Endothelial cell of umbilical vein (primary cell): ENCODE measurements at regions not wholly inside any gene's neighbourhood (a gene's known extent, or its start where the extent isn't known, plus 50 kb on each side); places are given as distances from the start of the nearest gene placed in this dataset.

ENCODE experiments used
- BruUV-seq: library from RNA; stranded (reverse); fragments of 400-500 nt; replicated peaks from 2 replicates; lab custom pipeline; 2021; lab: Mats Ljungman, UMichigan
- CTCF ChIA-PET: fragments of 300-600, 350-600 bp; sonication (Branson Sonifier 250); formaldehyde crosslinking; loops from one replicate; lab custom pipeline; 2021; ENCODE audit warnings: antibody characterized with exemption, inconsistent platforms; lab: Charles Lee
- POLR2A ChIA-PET: fragments of 300-600, 350-600 bp; sonication (Branson Sonifier 250); formaldehyde crosslinking; loops from one replicate; lab custom pipeline; 2021; ENCODE audit warnings: antibody characterized with exemption, inconsistent platforms; lab: Charles Lee
- DNase-seq: peaks from one replicate; pipeline ENCODE4 v3.0.0-alpha.2; 2011; ENCODE audit warnings: low read depth, low spot score
- FAIRE-seq: peaks from 2 replicates; lab custom pipeline; 2011; peaks lifted over from hg19 to GRCh38; lab: Jason Lieb, UNC
- H2AFZ ChIP-seq: 2 replicates; pipeline ENCODE4 v1.6.0; 2012; ENCODE audit warnings: low read depth, low read length, control low read depth, inconsistent platforms
- H3K27ac ChIP-seq: 2 replicates; pipeline ENCODE4 v1.5.1; 2011; ENCODE audit warnings: low read depth, mild to moderate bottlenecking, control low read depth, low read length, moderate library complexity; ENCODE audit not compliant: insufficient read depth
- H3K27me3 ChIP-seq, 2 experiments: 2 replicates each; pipeline versions ENCODE4 v1.6.0 to v1.6.1; 2011; ENCODE audit warnings: low read length in 2 of 2, mixed read lengths in 1 of 2; ENCODE audit not compliant: control insufficient read depth in 2 of 2, insufficient read depth in 2 of 2
- H3K36me3 ChIP-seq, 2 experiments: 2 replicates in 1 of 2; 3 replicates in 1 of 2; pipeline ENCODE4 v1.5.1; 2011; ENCODE audit warnings: low read length in 2 of 2, mild to moderate bottlenecking in 1 of 2, moderate library complexity in 1 of 2; ENCODE audit not compliant: control insufficient read depth in 2 of 2, insufficient read depth in 2 of 2; ENCODE audit errors: extremely low read depth in 1 of 2
- H3K4me1 ChIP-seq: 3 replicates; pipeline ENCODE4 v1.5.1; 2011; ENCODE audit warnings: mild to moderate bottlenecking, low read length; ENCODE audit not compliant: control insufficient read depth, insufficient read depth; ENCODE audit errors: extremely low read depth
- H3K4me2 ChIP-seq: 2 replicates; pipeline ENCODE4 v1.6.1; 2011; ENCODE audit warnings: low read length, control low read depth, mixed read lengths; ENCODE audit not compliant: insufficient read depth
- H3K4me3 ChIP-seq, 3 experiments: fragments of 200-600 bp in 1 of 3; sonication (generic), shearing (Covaris generic) in 1 of 3; replicated peaks in 1 of 3; 2 replicates each; pipeline ENCODE4 v1.5.1; 2011 to 2016; ENCODE audit warnings: control low read depth in 3 of 3, low read length in 3 of 3, mild to moderate bottlenecking in 2 of 3, inconsistent platforms in 1 of 3, low read depth in 1 of 3, moderate library complexity in 1 of 3; ENCODE audit not compliant: insufficient read depth in 1 of 3
- H3K79me2 ChIP-seq: 2 replicates; pipeline ENCODE4 v1.6.0; 2012; ENCODE audit warnings: low read length, inconsistent platforms; ENCODE audit not compliant: control insufficient read depth, insufficient read depth
- H3K9ac ChIP-seq: replicated peaks from 2 replicates; pipeline ENCODE3; 2011; ENCODE audit warnings: low read length, control low read depth; ENCODE audit not compliant: insufficient read depth; ENCODE audit errors: extremely low read depth
- H3K9me1 ChIP-seq: replicated peaks from 3 replicates; pipeline ENCODE4 v1.6.0; 2011; ENCODE audit warnings: mild to moderate bottlenecking, low read length; ENCODE audit not compliant: control insufficient read depth, insufficient read depth; ENCODE audit errors: extremely low read depth
- H3K9me3 ChIP-seq: replicated peaks from 2 replicates; pipeline ENCODE4 v1.5.1; 2012; ENCODE audit warnings: low read length, inconsistent platforms; ENCODE audit not compliant: control insufficient read depth, insufficient read depth
- H4K20me1 ChIP-seq: replicated peaks from 2 replicates; pipeline ENCODE3; 2011; ENCODE audit warnings: mild to moderate bottlenecking, low read length; ENCODE audit not compliant: control insufficient read depth, insufficient read depth; ENCODE audit errors: extremely low read depth
- EZH2 ChIP-seq: IDR thresholded peaks from 2 replicates; pipeline ENCODE4 v1.6.1; 2012; ENCODE audit warnings: borderline replicate concordance, low read depth, mild to moderate bottlenecking, moderate library complexity, low read length, inconsistent platforms; ENCODE audit not compliant: severe bottlenecking
- FOS ChIP-seq: IDR thresholded peaks from 2 replicates; pipeline ENCODE4 v1.6.1; 2011; ENCODE audit warnings: mild to moderate bottlenecking, low read length, moderate library complexity, borderline replicate concordance; ENCODE audit not compliant: insufficient read depth
- GATA2 ChIP-seq: IDR thresholded peaks from 2 replicates; pipeline ENCODE4 v1.7.0; 2011; ENCODE audit warnings: low read depth, mild to moderate bottlenecking, moderate library complexity, mixed read lengths, low read length; ENCODE audit not compliant: insufficient read length, insufficient read depth
- JUN ChIP-seq: IDR thresholded peaks from 2 replicates; pipeline ENCODE4 v1.6.1; 2011; ENCODE audit warnings: borderline replicate concordance, low read depth; ENCODE audit not compliant: insufficient read length, insufficient read depth
- MYC ChIP-seq: IDR thresholded peaks from one replicate; pipeline ENCODE4 v1.6.1; 2011; ENCODE audit warnings: mild to moderate bottlenecking, low read depth, low read length
- POLR2A ChIP-seq: IDR thresholded peaks from 2 replicates; pipeline ENCODE4 v1.6.1; 2012; ENCODE audit warnings: low read depth, mild to moderate bottlenecking, control low read depth, low read length
- POLR2AphosphoS5 ChIP-seq: IDR thresholded peaks from 2 replicates; pipeline ENCODE4 v1.6.1; 2012; ENCODE audit warnings: low read depth, mild to moderate bottlenecking, control low read depth, low read length, moderate library complexity; ENCODE audit not compliant: insufficient read depth
- dilution Hi-C: fragments of 300-500 bp; cut with MboI; formaldehyde crosslinking; loops from one replicate; pipeline ENCODE4 v1.15.0; 2019; ENCODE audit warnings: low sequenced_read_pairs; ENCODE audit not compliant: extremely low pct_ligation_motif_present
- intact Hi-C: fragments of 100-400 bp; cut with micrococcal nuclease; formaldehyde crosslinking; loops from one replicate; pipeline ENCODE4 v1.10.0; 2022
- TF ChIP-seq, protein P1 (sequence below): IDR thresholded peaks from 2 replicates; pipeline ENCODE4 v1.6.1; 2011; ENCODE audit not compliant: insufficient read depth, insufficient read length
- TF ChIP-seq, protein P2 (sequence below), 2 donors: IDR thresholded peaks; 1 replicate in 1 of 2; 2 replicates in 1 of 2; pipeline ENCODE4 v1.5.1; 2011; ENCODE audit warnings: low read length in 2 of 2, mild to moderate bottlenecking in 2 of 2, moderate library complexity in 2 of 2, control low read depth in 1 of 2, inconsistent platforms in 1 of 2, low read depth in 1 of 2; ENCODE audit not compliant: insufficient read depth in 1 of 2; ENCODE audit errors: extremely low read depth in 1 of 2

DNA sequence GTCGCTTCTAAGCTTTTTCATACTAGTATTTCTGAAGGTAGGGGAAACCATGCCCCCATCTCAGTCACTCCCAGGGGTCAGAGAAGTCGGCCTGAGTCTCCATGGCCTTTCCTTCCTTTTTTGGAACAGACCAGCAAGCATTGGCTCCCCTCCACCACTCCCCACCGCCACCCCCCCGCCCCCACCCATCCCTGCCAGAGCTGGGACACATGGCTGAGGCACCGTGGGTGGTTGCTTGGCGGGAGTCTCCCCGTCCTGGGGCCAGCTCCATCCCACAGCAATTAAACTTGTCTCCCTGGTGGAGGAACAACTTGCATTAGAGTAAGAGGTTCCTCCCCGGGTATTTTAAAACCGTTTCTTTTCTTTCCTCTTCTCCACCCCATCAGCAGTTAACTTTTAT lies 100.8 kb upstream of the TFPI start:
- CTCF ChIA-PET: interaction anchor here (0.9 kb wide), 1 partner anchor 156 kb away, joined by 4 read pairs; no protein-coding TSS in a partner anchor
- Histone ChIP-seq H3K4me2 (no peak overlapping the region), H3K9ac (no peak overlapping the region), H3K4me1 (no peaks in the 10 kb centered on the region), H4K20me1 (no peaks in the 10 kb centered on the region), H3K4me3 (no peak overlapping the region), H3K79me2 (no peaks in the 10 kb centered on the region), H3K36me3 (no peaks in the 10 kb centered on the region), H3K9me3 (no peaks in the 10 kb centered on the region), H3K27ac (no peak overlapping the region), H3K27me3 (no peaks in the 10 kb centered on the region), H3K9me1 (no peaks in the 10 kb centered on the region), H2AFZ (no peak overlapping the region)
- intact Hi-C loops (no loop called here), dilution Hi-C loops (no loop called here)
- DNase-seq: no peak
- BruUV-seq: no TSS peak
- no peak for FAIRE-seq
- POLR2A ChIA-PET: no interaction called here
- TF ChIP-seq, protein P1, sequence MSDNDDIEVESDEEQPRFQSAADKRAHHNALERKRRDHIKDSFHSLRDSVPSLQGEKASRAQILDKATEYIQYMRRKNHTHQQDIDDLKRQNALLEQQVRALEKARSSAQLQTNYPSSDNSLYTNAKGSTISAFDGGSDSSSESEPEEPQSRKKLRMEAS: no peak
- no peak for TF ChIP-seq EZH2
- no peak for TF ChIP-seq POLR2AphosphoS5
- no peak for TF ChIP-seq MYC
- TF ChIP-seq GATA2: no peak
- no peak for TF ChIP-seq POLR2A
- TF ChIP-seq FOS: no peak

DNA sequence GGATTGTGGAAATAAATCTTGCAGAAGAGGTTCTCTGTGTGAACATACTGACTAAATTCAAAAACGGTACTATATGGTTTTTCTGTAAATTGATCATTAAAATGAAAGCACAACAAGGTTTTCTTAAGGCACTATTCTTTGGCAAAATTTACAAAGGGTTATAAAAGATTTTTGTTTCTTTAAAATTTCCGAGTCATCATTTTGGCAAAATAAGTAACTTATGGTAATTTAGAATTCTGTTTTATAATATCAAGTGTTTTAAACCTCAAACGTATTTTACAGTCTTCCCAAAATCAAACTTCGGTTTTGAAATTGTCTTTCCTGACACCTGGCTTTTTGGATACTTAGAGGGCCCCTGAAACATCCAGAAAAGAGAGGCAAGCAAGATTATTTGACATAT lies 101.9 kb upstream of the TFPI start:
- H3K9ac ChIP-seq: no peak overlapping the region
- DNase-seq (no peak), FAIRE-seq (no peak)
- H3K36me3 ChIP-seq: no peaks in the 10 kb centered on the region
- BruUV-seq: no TSS peak
- dilution Hi-C loops (no loop called here), intact Hi-C loops (no loop called here)
- H3K27me3 ChIP-seq: no peaks in the 10 kb centered on the region
- H3K9me3 ChIP-seq: no peaks in the 10 kb centered on the region
- no peaks in the 10 kb centered on the region for H3K79me2 ChIP-seq
- no peak overlapping the region for H3K4me3 ChIP-seq
- no peaks in the 10 kb centered on the region for H3K4me1 ChIP-seq
- no peaks in the 10 kb centered on the region for H4K20me1 ChIP-seq
- H3K27ac ChIP-seq: no peak overlapping the region
- TF ChIP-seq JUN (no peak), GATA2 (no peak), FOS (no peak), MYC (no peak), POLR2AphosphoS5 (no peak), POLR2A (no peak), EZH2 (no peak)
- TF ChIP-seq, protein P2, sequence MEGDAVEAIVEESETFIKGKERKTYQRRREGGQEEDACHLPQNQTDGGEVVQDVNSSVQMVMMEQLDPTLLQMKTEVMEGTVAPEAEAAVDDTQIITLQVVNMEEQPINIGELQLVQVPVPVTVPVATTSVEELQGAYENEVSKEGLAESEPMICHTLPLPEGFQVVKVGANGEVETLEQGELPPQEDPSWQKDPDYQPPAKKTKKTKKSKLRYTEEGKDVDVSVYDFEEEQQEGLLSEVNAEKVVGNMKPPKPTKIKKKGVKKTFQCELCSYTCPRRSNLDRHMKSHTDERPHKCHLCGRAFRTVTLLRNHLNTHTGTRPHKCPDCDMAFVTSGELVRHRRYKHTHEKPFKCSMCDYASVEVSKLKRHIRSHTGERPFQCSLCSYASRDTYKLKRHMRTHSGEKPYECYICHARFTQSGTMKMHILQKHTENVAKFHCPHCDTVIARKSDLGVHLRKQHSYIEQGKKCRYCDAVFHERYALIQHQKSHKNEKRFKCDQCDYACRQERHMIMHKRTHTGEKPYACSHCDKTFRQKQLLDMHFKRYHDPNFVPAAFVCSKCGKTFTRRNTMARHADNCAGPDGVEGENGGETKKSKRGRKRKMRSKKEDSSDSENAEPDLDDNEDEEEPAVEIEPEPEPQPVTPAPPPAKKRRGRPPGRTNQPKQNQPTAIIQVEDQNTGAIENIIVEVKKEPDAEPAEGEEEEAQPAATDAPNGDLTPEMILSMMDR (IDR thresholded peaks at IDR 0.05; ENCODE audit: extremely low read depth in 1 of 2, insufficient read depth in 1 of 2, low read depth in 1 of 2, low read length in 2 of 2): no peak
- TF ChIP-seq, protein P1: no peak
- POLR2A ChIA-PET: no interaction called here
- H3K4me2 ChIP-seq: no peak overlapping the region
- CTCF ChIA-PET: no interaction called here
- no peak overlapping the region for H2AFZ ChIP-seq
- H3K9me1 ChIP-seq: no peaks in the 10 kb centered on the region
